GM18909 (cell line): ENCODE measurements at regions not wholly inside any gene's neighbourhood (a gene's known extent, or its start where the extent isn't known, plus 50 kb on each side); places are given as distances from the start of the nearest gene placed in this dataset.
"Not testable (repeated sequence)": the region's sequence is repeated elsewhere in the genome, so short reads cannot be mapped to it uniquely, and the experiment has no call there.

Experiments
- ATAC-seq: cut with Tn5 transposase; IDR thresholded peaks from one replicate; pipeline ENCODE4 v1.9.1; 2021; ENCODE audit warnings: mild to moderate bottlenecking; ENCODE audit not compliant: unreplicated experiment, poor library complexity

DNA sequence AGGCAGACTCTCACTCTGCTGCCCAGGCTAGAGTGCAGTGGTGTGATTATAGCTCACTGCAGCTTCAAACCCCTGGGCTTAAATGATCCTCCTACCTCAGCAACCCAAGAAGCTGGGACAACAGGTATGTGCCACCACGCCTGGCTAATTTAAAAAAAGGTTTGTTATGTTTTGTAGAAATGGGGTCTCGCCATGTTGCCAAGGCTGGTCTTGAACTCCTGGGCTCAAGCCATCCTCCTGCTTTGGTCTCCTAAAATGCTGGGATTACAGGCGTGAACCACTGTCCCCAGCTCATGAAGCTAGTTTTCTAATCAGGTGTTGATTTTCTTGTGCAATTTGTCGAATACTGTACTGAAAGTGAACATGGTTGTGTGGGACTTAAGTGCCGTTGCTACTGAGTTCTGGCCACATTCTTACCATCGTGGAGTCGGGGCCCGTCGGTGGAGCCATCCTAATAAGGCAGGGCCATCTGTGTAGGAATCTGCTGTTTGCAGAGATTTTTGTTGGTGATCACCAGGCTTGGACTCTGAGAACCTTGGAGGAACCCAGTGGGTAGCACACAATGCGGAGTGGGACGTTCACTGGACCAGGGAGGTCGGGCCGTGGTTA is 193.2 kb downstream of the GOLGA6L6 start:
- no peak for ATAC-seq

- no peak for ATAC-seq
Measured at GRCh38 chr15:20346082-20346805, 195.4 kb downstream of the GOLGA6L6 start.

DNA sequence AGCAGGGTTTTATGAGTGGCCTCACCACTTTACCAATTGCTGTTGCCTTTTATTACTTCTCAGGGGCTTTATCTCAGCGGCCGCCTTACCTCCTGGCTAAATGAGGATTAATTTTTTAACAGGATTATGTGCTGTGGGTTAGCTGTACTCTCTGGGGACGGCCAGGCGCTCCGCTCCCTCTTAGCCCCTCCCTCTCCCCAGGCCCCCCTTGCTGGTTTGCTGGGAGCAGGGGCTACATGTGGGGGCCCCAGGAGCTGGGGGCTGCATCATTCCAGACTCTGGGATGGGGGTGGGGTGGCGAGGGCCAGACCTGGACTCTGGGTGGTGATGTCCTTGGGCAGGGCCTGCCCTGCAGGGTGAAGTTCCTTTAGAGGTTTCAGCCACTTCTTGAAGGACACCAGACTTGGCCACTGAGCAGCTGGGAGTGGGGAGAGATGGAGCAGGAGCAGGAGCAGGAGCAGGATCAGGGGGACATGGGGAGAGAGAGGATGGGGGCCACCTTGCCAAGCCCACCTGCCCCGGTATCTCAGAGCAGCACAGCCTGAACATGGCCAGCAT is 196.1 kb downstream of the GOLGA6L6 start:
- no peak for ATAC-seq

DNA sequence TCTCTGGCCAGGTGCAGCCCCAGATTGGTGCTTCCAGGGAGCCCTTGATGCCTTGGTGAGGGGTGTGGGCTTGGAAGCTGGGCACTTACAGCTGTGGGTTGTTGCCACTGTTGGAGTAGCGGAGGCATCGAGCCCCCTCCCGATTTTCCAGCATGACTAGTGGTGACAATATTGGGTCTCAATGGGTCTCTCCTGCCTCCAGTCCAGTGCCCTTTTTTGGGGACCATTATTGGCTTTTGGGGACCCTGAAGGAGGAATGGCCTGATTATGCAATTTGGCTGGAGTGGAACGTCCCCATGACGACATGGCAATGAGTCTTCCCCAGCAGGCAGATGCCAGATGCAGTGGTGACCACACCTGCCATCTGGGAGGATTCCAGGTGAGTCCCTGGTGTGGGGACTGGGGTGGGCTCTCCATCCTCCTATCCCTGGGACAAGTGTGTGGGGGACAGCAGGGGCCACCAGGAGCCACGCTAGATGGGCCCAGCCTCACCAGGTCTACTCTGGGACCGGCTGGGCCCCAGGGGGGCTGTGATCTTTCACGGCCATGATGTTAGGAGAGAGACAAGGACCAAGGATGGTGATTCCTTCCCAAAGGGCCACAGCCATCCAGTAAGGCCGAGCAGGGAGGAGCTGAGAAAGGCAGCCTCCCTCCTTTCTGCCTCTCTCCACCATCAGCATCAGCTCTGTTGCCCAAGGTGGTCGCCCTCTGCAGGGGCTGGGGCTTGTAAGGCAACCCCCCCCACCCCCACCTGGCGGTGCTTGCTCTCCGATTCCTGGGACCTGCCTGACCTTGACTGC is 196.8 kb downstream of the GOLGA6L6 start:
- no peak for ATAC-seq

DNA sequence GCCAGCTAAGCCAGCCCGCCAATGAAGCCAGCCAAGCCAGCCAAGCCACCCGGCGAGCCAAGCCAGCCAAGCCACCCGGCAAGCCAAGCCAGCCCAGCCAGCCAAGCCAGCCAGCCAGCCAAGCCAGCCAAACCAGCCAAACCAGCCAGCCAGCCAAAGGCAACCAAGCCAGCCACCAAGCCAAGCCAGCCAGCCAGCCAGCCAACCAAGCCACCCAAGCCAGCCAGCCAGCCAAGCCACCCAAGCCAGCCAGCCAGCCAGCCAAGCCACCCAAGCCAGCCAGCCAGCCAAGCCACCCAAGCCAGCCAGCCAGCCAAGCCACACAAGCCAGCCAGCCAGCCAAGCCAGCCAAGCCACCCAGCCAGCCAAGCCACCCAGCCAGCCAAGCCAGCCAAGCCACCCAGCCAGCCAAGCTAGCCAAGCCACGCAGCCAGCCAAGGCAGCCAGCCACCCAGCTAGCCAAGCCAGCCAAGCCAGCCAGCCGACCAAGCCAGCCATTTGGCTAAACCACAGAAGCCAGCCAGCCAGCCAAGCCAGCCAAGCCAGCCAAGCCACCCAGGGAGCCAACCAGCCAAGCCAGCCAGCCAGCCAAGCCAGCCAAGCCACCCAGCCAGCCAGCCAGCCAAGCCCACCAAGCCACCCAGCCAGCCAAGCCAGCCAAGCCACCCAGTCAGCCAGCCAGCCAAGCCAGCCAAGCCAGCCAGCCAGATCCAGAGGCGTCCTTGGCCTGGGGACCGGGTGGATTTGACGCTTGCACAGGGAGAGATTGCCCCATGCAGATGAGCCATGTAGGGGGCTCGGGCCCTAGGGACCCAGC is 198.0 kb downstream of the GOLGA6L6 start:
- not testable (repeated sequence) for ATAC-seq

GRCh38 chr15:20342601-20343394 is 198.8 kb downstream of the GOLGA6L6 start:
- not testable (repeated sequence) for ATAC-seq

- ATAC-seq, result no peak
Measured at GRCh38 chr15:20341901-20342600, 199.5 kb downstream of the GOLGA6L6 start.

GRCh38 chr15:20340931-20341661 is 200.5 kb downstream of the GOLGA6L6 start:
- no peak for ATAC-seq

- ATAC-seq, result no peak
Measured at GRCh38 chr15:20340331-20340811, 201.2 kb downstream of the GOLGA6L6 start.

DNA sequence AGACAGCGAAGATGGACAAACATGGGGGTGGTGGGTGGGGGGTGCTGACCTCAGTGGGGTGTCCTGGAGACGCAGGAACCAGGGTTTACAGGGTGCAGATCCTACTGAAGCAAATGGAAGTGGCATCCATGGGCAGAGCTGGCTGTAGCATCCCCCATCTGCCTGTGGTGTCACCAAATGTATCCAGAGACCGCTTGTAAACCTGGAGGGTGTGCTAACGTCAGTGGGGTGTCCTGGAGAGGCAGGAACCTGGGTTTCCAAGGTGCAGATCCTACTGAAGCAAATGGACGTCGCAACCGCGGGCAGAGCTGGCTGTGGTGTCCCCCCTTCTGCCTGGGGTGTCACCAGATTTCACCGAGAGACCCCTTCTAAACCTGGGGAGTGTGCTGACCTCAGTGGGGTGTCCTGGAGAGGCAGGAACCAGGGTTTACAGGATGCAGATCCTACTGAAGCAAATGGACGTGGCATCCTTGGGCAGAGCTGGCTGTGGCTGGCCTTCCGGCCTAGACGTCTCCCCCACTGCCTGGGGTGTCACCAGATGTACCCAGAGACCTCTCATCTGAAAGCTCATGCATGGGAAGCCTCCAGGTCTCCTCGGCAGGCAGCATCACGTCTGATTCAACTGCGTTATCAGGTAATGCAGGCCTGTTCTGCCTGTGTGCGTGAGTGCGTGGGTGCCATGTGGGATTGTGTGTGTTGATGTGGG is 202.4 kb downstream of the GOLGA6L6 start:
- ATAC-seq, result not testable (repeated sequence)

- ATAC-seq, result not testable (repeated sequence)
Measured at GRCh38 chr15:20338671-20339070, 202.9 kb downstream of the GOLGA6L6 start.

DNA sequence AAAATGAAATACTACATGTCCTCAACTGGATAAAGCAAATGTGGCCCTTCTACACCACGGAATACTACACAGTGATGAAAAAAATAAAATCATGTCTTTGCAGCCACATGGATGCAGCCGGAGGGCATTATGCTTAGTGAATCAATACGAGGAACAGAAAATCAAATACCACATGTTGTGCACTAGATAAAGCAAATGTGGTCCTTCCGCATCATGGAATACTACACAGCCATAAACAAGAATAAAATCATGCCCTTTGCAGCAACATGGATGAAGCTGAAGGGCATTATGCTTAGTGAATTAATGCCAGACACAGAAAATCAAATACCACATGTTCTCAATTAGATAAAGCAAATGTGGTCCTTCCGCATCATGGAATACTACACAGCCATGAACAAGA is 204.4 kb downstream of the GOLGA6L6 start:
- not testable (repeated sequence) for ATAC-seq

DNA sequence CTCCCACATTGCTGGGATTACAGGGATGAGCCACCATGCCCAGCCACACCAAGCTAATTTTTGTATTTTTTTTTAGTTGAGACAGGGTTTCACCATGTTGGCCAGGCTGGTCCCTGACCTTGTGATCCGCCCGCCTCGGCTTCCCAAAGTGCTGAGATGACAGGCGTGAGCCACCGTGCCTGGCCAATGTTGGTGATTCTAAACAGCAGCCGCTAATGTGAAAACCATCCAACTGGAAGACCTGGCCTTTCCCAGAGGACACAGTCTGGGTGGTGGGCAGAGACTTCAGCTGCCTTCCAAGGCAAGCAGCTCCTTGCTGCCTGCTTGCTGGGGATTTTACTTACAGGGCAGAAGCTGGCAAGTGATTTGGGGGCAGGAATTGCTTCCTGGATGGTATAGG is 207.1 kb downstream of the GOLGA6L6 start:
- ATAC-seq, result not testable (repeated sequence)

DNA sequence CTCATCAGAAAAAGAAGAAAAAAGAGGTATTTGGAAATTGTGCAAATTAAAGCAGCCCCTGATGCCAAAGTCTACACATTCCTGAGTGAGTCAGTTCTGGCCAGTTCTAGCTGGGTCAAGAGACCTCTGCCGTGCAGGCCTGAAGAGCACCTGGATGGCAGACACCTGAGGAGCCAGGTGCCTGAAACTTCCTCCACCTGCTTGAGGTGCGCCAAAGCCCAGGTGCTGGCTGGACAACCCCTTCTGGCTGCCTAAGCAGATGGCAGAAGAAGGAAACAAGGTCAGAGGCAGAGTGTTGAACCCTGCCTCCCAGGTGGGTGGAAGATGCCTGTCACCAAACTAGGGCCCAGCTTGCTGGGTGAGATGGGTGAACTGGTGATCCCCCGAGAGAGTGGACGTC is 215.8 kb downstream of the GOLGA6L6 start:
- ATAC-seq, result not testable (repeated sequence)

DNA sequence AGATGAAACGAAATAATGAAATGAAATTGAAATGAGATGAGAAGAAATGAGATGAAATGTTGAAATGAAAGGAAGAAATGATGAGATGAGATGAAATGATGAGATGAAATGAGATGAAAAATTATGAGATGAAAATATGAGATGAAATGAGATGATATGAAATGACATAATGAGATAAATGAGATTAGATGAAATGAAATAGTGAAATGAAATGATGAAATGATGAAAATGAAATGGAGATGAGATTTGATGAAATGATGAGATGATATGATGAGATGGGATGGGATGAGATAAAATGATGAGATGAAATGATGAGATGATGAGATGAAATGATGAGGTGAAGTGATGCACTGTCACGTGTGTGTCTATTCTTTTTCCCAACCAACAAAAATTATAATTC is 224.5 kb downstream of the GOLGA6L6 start:
- not testable (repeated sequence) for ATAC-seq

- not testable (repeated sequence) for ATAC-seq
Measured at GRCh38 chr15:20311014-20311680, 230.5 kb downstream of the GOLGA6L6 start.

GRCh38 chr15:20310603-20311002 is 231.0 kb downstream of the GOLGA6L6 start:
- ATAC-seq, result no peak
